ENCODE measurements at regions not wholly inside any gene's neighbourhood (a gene's known extent, or its start where the extent isn't known, plus 50 kb on each side); places are given as distances from the start of the nearest gene placed in this dataset.

- Mint-ChIP-seq H3K27me3 (no peaks in the 10 kb centered on the region), H3K4me1 (no peaks in the 10 kb centered on the region), H3K27ac (no peak overlapping the region), H3K4me3 (no peak overlapping the region), H3K9me3 (peaks cover 0 to 1% (median 0%) of the 10 kb centered on the region in 3 donors), H3K36me3 (no peaks in the 10 kb centered on the region)
Measured at GRCh38 chr7:16070806-16071205, 350.5 kb downstream of the CRPPA start.

- no peaks in the 10 kb centered on the region for H3K4me1 Mint-ChIP-seq
- peak overlapping the region in 1 of 3 donors; percentile 85 for H3K27ac Mint-ChIP-seq
- H3K9me3 Mint-ChIP-seq = peaks cover 0 to 1% (median 0%) of the 10 kb centered on the region in 3 donors
- no peaks in the 10 kb centered on the region for H3K36me3 Mint-ChIP-seq
- no peak overlapping the region for H3K4me3 Mint-ChIP-seq
- no peaks in the 10 kb centered on the region for H3K27me3 Mint-ChIP-seq
Measured at GRCh38 chr7:16069998-16070397, 351.3 kb downstream of the CRPPA start.

DNA sequence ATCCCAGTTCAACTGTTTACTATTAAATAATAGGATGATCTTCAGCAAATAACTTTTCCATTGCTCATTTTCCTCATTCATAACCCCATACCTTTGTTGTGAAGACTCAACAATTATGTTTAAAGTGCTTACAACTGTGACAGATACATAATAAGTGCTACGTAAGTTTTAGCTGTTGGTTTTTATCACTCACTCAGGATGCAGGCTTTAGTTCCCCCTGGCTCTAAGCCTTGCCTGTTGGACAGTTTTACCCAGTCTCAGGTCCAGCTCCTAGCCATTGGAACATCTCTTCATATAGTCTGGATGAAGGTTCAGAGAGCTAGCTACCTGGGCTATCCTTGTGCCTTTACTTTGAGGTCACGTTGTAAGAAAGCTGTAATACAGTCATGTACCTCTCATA is 353.2 kb downstream of the CRPPA start:
- Mint-ChIP-seq H3K36me3 (no peaks in the 10 kb centered on the region), H3K27ac (no peak overlapping the region), H3K4me3 (no peak overlapping the region), H3K27me3 (no peaks in the 10 kb centered on the region), H3K9me3 (peaks cover 0 to 1% (median 0%) of the 10 kb centered on the region in 3 donors), H3K4me1 (no peaks in the 10 kb centered on the region)

GRCh38 chr7:16067711-16068110 is 353.6 kb downstream of the CRPPA start:
- no peak overlapping the region for H3K27ac Mint-ChIP-seq
- H3K9me3 Mint-ChIP-seq = peaks cover 0 to 1% (median 0%) of the 10 kb centered on the region in 3 donors
- H3K27me3 Mint-ChIP-seq = no peaks in the 10 kb centered on the region
- no peaks in the 10 kb centered on the region for H3K36me3 Mint-ChIP-seq
- no peak overlapping the region for H3K4me3 Mint-ChIP-seq
- no peaks in the 10 kb centered on the region for H3K4me1 Mint-ChIP-seq

- no peaks in the 10 kb centered on the region for H3K27me3 Mint-ChIP-seq
- no peaks in the 10 kb centered on the region for H3K4me1 Mint-ChIP-seq
- H3K36me3 Mint-ChIP-seq = no peaks in the 10 kb centered on the region
- peaks cover 0 to 1% (median 0%) of the 10 kb centered on the region in 3 donors for H3K9me3 Mint-ChIP-seq
- no peak overlapping the region for H3K27ac Mint-ChIP-seq
- no peak overlapping the region for H3K4me3 Mint-ChIP-seq
Measured at GRCh38 chr7:16066805-16067459, 354.4 kb downstream of the CRPPA start.

- H3K4me3 Mint-ChIP-seq = no peak overlapping the region
- no peak overlapping the region for H3K27ac Mint-ChIP-seq
Measured at GRCh38 chr7:16065939-16066338, 355.4 kb downstream of the CRPPA start.

DNA sequence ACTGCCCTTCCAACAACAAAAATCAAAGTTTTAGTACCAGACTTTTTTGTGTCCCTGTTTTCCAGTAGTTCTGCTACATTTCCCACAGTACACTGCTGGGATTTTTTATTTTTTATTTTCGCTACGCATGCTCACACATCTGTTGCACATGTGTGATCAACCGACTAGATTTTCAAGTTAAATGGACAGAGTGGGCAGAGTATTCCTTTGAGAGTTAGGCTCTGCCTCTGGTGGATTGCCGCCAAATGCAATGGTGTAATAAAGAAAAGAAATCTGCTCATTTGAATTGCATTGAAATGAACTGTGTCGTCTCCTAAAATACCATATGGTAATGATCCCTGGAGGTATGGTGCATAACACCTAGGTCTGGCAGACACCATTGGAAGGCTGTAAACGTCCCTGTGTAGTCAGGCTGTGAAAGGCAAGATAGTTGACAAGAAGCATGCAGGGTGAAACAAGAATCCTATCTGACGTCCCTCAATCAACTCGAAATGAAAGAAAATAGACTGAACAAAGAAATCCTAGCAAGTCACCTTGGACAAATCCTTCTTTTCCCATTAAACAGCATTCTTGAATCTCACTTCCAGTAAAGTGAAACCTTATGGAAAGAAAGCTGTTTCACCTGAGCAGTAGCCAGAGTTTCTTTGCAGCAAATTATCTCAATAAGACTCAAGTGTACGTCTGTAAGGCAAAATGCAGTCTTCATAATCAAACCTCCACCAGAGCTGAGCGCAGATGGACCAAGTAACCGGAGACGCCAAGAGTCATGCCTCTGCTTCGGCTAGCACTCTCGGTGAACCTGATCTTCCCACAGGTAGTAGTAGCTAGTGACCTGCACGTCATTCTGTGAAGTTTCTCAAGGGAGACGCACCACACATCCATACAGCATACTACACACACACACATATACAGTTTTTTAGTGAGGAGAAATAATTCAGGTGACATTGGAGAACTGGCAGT is 357.3 kb downstream of the CRPPA start:
- Mint-ChIP-seq H3K27ac (no peak overlapping the region), H3K27me3 (no peaks in the 10 kb centered on the region), H3K9me3 (no peaks in the 10 kb centered on the region), H3K36me3 (no peaks in the 10 kb centered on the region), H3K4me3 (no peak overlapping the region), H3K4me1 (no peaks in the 10 kb centered on the region)

More at GRCh38 chr7:16065939-16066338, 355.4 kb downstream of the CRPPA start:
- no peaks in the 10 kb centered on the region for H3K36me3 Mint-ChIP-seq
- H3K27me3 Mint-ChIP-seq = no peaks in the 10 kb centered on the region
- no peaks in the 10 kb centered on the region for H3K4me1 Mint-ChIP-seq
- peaks cover 0 to 1% (median 0%) of the 10 kb centered on the region in 3 donors for H3K9me3 Mint-ChIP-seq

DNA sequence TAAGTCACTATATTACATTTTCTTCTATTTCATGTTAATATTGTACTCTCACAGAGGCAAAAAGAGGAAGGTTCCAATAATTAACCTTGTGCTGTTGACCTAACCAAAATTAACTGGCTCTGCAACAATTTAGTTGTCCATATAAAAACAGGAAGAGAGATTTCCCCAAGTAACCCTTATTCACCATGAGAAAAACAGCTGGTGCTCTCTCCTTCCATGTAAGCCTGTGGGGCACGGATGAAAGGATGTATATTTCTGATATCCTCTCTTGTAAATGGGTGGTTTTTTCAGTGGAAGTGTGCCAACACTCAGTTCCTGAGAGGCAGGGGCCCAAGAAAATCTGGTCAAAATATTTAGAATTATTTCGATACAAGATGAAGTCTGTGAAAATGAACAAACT is 358.1 kb downstream of the CRPPA start:
- H3K36me3 Mint-ChIP-seq = no peaks in the 10 kb centered on the region
- no peaks in the 10 kb centered on the region for H3K9me3 Mint-ChIP-seq
- H3K27me3 Mint-ChIP-seq = no peaks in the 10 kb centered on the region
- H3K27ac Mint-ChIP-seq = no peak overlapping the region
- no peak overlapping the region for H3K4me3 Mint-ChIP-seq
- H3K4me1 Mint-ChIP-seq = no peaks in the 10 kb centered on the region

- no peaks in the 10 kb centered on the region for H3K27me3 Mint-ChIP-seq
- H3K4me3 Mint-ChIP-seq = no peak overlapping the region
- H3K36me3 Mint-ChIP-seq = no peaks in the 10 kb centered on the region
- peak overlapping the region in 1 of 3 donors; percentile 18 for H3K27ac Mint-ChIP-seq
- H3K4me1 Mint-ChIP-seq = no peaks in the 10 kb centered on the region
- H3K9me3 Mint-ChIP-seq = no peaks in the 10 kb centered on the region
Measured at GRCh38 chr7:16062269-16062668, 359.1 kb downstream of the CRPPA start.

DNA sequence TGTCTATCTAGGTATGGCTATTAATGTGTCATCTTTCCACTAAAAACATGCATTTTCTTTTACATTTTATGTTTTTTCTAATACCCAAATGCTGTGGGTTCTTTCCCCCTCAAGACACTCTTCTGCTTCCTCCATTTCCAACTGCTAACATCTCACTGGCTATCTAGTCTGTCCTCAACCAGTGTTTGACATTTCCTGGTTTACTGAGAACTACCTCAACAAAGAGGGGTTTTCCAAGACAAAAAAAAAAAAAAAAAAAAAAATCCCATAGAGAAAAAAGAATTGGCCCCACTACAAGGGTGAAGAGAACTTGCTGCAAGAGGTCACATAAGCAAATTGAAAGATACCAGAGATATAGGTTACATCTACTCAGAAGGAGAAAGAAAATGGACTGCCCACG is 359.7 kb downstream of the CRPPA start:
- H3K9me3 Mint-ChIP-seq = no peaks in the 10 kb centered on the region
- no peaks in the 10 kb centered on the region for H3K36me3 Mint-ChIP-seq
- H3K4me1 Mint-ChIP-seq = no peaks in the 10 kb centered on the region
- H3K27me3 Mint-ChIP-seq = no peaks in the 10 kb centered on the region
- no peak overlapping the region for H3K4me3 Mint-ChIP-seq
- peak overlapping the region in 1 of 3 donors; percentile 18 for H3K27ac Mint-ChIP-seq

- no peak overlapping the region for H3K4me3 Mint-ChIP-seq
- no peak overlapping the region for H3K27ac Mint-ChIP-seq
Measured at GRCh38 chr7:16061011-16061410, 360.3 kb downstream of the CRPPA start.

GRCh38 chr7:16060502-16060901 is 360.8 kb downstream of the CRPPA start:
- H3K4me1 Mint-ChIP-seq = peaks cover 0 to 2% (median 0%) of the 10 kb centered on the region in 3 donors
- H3K27ac Mint-ChIP-seq = no peak overlapping the region
- no peaks in the 10 kb centered on the region for H3K27me3 Mint-ChIP-seq
- H3K36me3 Mint-ChIP-seq = no peaks in the 10 kb centered on the region
- H3K4me3 Mint-ChIP-seq = no peak overlapping the region
- no peaks in the 10 kb centered on the region for H3K9me3 Mint-ChIP-seq

More at GRCh38 chr7:16061011-16061410, 360.3 kb downstream of the CRPPA start:
- no peaks in the 10 kb centered on the region for H3K9me3 Mint-ChIP-seq
- no peaks in the 10 kb centered on the region for H3K4me1 Mint-ChIP-seq
- no peaks in the 10 kb centered on the region for H3K27me3 Mint-ChIP-seq
- no peaks in the 10 kb centered on the region for H3K36me3 Mint-ChIP-seq

DNA sequence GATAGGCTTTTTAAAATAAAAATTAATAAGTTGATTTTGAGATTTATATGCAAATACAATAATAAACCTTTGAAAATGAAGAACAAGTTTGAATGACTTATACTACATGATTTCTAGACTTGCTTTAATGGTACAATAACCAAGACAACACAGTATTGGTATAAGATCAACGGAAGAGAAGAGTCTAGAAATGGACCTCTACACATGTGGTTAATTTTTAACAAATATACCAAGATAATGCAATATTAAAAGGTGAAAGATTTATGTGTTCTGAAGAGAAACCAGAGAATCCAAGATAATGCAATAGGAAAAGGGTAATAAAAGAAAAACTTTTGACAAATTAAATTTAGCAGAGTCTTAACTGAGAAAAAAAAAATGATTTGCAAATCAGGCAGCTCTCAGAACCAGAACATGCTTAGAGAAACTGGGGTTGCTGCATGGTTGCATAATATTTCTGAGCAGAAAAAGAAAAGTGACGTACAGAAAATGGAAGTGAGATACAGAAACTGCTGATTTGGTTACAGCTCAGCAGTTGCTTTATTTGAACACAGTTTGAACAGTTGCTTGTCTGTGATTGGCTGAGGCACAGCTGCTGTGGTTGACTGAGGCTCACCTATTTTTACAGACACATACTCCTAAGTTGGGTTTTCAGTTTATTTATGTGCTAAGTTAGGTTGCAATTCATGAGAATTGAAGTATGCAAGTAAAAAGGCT is 365.9 kb downstream of the CRPPA start:
- no peaks in the 10 kb centered on the region for H3K9me3 Mint-ChIP-seq
- H3K4me3 Mint-ChIP-seq = no peak overlapping the region
- no peaks in the 10 kb centered on the region for H3K27me3 Mint-ChIP-seq
- H3K4me1 Mint-ChIP-seq = peaks cover 0 to 2% (median 0%) of the 10 kb centered on the region in 3 donors
- H3K27ac Mint-ChIP-seq = no peak overlapping the region
- H3K36me3 Mint-ChIP-seq = no peaks in the 10 kb centered on the region

DNA sequence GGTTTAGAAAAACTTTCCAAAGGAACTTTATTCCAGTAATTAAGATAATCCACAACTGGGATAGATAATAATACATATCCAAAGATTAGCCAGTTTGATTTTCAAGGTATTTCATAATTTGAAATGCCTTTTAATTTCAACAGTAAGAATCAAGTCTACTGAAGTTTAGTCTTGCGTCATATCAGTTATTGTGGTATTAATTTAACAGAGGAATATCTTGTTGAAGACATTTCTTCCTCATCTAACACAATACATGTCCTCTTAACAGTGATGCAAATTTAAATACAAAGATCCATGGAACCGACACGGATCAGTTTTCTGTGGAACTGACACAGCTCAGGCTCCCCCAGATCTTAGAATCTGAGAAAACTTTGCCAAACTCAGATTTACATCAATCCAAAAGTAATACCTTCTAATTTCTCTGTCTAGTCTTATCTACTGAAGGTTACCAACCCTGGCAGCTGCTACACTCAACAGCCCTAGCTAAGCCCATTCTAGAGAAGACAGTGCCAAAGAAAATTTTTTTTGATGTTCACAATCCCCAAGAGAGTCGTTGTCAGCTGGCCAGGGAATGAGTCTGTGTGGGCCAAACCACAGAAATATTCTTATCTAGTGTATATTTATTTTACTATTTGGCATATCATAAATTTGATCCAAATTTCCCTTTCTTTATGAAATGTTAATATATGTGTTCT is 365.2 kb upstream of the MEOX2 start:
- Mint-ChIP-seq H3K27me3 (no peaks in the 10 kb centered on the region), H3K36me3 (no peaks in the 10 kb centered on the region), H3K27ac (no peak overlapping the region), H3K4me1 (peaks cover 0 to 2% (median 0%) of the 10 kb centered on the region in 3 donors), H3K9me3 (no peaks in the 10 kb centered on the region), H3K4me3 (no peak overlapping the region)

Data from IgD-negative memory B cell (primary cell).